Fibroblast of skin of abdomen (primary cell): ENCODE measurements at regions not wholly inside any gene's neighbourhood (a gene's known extent, or its start where the extent isn't known, plus 50 kb on each side); places are given as distances from the start of the nearest gene placed in this dataset.

Source experiments
- DNase-seq: peaks from one replicate; pipeline ENCODE4 v3.0.0-alpha.2; 2013

DNA sequence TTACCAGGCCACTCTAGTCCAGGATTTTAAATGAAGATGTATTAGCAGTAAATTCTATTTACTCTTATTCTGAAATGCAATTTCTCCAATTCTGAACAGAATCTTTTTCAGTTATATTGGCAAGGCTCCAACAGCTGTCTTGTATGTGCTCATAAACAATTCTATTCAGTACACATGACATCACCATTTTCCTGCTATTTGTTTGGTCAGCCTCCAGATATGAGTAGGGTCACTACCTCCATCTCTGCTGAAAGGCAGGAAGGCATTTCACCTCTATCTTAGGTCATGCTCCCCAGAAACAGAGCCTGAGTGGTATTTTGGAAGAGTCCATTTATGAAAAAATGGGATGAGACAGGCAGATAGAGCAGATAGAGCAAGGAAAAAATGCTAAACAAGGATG lies 151.1 kb upstream of the ADGRL3 start:
- no peak for DNase-seq

DNA sequence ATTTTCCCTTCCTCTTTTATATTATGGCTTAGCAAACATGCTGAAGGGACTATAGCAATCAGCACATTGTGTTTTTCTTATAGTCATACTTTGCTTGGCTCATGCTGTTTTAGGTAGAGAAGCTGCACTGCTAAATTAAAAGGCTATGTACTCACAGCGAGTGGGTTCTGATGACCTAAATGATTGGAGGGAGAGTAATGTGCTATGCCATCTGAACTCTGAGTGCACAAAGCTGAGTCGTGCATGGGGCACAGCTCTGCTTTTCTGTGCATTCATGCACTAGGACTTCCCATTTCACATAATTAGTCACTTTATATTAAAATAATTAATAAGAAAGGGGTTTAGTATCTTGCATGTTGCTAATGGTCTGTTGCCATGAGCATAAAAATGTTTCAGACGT lies 132.7 kb upstream of the ADGRL3 start:
- no peak for DNase-seq

DNA sequence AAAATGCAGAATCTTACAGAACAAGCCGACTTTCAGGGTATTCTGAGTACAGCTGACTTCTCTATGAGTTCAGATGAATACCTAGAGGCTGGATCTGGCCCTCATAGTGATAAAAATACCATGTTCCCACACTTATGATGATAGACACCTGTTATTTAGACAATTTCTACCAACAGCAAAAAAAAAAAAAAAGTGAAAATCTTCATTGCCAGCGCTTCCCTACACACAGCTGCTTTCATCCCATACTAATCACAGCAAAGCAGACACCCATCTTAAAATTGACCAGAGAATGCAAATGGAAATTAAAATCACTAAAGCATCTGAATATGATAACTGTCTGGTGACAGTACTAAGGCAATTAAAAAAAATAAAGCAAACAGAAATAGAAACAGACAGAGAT lies 132.1 kb upstream of the ADGRL3 start:
- DNase-seq, result no peak

DNA sequence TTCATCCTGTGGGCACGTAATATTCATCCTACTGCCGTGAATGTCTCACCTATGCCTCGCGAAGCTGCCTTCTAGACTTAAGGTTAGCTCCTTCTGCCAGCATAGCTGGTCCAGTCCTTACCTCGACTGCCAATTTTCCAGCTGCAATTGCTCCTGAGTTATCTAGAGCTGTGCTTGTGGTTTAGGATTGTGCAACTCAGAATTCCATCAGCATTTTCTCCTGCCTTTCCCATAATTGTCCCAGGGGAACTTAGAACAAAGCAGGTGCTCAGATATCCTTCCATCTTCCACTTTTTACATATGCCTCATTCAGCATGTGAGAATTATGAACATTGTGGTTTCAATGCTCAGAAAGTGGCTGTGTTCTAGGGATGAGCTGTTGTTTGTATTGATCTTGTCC lies 131.4 kb upstream of the ADGRL3 start:
- peak; percentile 48 for DNase-seq

DNA sequence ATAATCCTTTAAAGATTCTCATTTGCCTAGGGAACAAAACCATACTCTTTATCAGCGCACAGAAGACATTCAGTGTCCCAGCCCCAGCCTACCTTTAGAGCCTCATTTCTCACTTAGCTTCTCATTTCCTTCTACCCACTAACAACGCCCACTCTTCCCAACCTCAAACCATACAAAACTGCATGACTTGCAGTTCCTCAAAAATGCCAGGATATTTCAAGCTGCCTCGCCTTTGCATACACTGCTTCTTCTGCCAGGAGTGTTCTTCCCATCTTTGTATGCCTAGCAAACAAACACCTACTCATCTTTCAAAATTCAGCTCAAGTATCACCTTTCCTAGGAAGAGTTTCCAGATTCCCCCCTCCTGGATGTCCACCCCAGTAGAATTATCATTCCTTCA lies 129.9 kb upstream of the ADGRL3 start:
- no peak for DNase-seq

DNA sequence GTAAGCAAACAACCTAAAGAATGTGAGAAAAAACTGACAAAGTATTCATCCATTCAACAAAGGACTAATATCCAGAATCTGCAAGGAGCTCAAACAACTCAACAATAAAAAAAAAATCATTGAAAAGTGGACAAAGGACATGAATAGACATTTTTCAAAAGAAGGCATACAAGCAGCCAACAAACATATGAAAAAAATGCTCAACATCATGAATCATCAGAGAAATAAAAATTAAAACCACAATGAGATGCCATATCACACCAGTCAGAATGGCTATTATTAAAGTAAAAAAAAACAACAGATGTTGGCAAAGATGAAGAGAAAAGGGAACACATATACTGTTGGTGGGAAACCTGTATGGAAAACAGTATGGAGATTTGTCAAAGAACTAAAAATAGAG lies 120.7 kb upstream of the ADGRL3 start:
- no peak for DNase-seq

DNA sequence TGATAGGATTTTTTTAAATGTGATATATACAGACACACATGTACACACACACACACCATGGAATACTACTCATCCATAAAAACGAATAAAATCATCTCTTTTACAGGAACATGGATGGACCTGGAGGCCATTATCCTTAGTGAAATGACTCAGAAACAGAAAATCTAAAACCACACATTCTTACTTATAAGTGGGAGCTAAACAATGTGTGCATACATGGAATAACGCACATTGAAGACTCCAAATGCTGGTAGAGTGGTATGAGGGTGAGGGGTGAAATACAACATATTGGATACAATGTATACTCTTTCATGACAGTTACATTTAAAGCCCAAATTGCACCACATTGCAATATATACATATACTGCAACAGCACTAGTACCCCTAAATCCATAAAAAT lies 120.2 kb upstream of the ADGRL3 start:
- DNase-seq, result no peak

DNA sequence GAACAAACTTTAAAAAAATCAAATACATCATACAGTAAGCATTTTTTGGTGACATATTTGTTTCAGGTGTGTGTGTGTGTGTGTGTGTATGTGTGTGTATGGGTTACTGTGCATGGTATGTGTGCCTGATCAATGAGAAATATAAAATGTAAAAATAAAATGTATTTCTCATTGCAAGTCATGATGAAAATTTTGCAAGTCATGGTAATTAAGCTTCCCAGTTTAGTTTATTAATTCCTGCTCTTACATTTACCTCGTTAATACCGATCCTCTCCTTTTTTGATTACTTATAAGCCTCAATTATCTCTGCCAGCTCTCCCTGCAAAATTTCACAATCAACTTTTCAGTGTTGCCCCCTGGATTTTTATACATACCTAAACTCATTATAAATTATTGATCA lies 114.6 kb upstream of the ADGRL3 start:
- no peak for DNase-seq

DNA sequence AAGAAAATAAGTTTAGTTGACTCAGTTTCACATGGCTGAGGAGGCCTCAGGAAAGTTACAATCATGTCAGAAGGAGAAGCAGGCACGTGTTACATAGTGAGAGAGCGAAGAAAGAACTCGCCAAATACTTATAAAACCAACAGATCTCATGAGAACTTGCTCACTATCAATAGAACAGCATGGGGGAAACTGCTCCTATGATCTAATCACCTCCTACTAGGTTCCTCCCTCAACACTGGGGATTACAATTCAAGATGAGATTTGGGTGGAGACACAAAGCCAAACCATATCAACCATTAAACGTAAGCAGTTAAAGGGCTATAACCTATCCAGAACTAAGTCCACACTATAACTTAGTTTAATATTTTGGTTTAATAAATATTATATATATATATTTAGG lies 113.8 kb upstream of the ADGRL3 start:
- DNase-seq, result no peak

DNA sequence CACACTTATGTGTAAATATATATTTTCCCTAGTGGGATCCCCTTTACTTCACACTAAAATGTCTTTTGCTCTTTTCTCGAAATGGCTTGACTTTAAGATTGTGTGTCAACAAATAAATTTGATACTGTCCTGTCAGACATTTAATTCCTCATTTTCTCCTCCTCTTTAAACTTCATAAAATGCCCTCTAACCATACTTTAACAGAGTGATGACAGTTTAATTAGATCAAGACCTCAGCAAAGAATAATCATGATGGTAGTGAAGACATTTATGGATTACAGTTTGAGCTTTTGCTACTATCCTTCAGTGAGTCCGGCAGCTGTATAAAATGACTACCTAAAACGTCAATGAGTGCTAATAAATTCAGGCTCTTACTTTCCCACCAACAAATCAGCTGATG lies 113.1 kb upstream of the ADGRL3 start:
- no peak for DNase-seq

DNA sequence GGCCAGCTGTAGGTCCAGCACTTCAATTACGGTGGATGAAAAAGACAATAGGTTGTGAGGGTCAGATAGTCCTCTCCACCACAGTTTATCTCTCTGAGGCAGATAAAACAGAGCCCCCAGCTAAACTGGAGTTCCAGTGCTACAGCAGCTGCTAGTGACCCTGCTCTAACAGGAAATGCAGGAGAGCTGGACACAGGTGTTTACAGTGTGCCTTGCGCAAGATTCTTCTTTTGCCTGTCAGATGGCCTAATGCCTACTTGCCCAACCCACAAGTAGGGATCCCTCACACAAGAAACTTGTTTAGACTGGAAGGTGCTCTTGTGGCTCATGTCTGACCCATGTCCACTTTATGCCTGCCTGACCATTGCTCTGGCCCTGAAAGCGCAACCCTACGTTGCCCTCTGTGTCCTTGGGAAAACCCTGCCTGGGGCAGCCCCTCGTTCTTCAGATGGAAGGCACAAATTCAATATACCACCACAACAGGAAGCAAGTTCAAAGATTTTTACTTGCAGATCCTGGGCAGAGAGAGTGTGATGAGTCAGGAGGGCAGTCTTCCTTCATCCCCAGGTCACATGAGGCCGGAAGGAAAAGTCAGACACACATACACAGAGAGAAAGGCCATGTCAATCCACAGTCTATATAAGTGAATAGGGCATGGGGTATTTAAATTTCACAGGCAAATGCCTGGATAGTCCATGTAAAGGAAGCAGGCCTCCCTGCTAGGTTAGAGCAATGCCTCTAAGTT lies 105.1 kb upstream of the ADGRL3 start:
- no peak for DNase-seq

DNA sequence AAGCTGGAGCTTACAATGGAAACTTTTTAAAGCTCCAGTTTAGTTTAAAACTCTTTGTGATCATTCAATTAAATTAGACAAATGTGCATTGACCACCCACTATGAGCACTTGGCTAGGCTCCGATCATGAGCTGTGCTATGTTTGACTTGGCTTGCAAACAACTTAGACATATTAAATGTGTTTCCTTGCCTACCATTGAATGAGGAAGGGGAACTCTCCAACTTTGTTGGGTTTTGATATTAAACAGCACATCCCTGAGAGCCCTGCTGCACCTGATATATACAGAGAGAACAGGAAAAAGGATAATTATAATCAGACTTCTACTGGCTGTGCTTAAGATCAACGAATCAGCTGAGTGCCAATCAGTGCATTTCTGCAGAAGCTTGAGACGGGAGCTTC lies 71.4 kb upstream of the ADGRL3 start:
- DNase-seq, result no peak

DNA sequence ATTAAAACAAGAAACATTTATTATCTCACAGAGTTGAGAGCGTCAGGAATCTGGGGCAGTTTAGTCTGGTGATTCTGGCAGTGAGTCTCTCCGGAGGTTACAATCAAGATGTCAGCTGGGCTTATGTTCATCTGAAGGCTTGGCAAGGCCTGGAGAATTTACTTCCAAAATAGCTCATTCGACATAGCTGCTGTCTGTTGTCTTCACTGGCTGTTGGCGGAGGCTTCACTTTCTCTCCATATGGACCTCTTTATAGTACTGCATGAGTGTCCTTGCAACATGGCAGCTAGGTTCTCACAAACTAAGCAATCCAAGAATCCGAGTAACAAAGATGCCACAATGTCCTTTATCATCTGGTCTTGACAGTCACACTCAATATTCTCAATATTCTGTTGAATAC lies 70.2 kb upstream of the ADGRL3 start:
- DNase-seq, result no peak

DNA sequence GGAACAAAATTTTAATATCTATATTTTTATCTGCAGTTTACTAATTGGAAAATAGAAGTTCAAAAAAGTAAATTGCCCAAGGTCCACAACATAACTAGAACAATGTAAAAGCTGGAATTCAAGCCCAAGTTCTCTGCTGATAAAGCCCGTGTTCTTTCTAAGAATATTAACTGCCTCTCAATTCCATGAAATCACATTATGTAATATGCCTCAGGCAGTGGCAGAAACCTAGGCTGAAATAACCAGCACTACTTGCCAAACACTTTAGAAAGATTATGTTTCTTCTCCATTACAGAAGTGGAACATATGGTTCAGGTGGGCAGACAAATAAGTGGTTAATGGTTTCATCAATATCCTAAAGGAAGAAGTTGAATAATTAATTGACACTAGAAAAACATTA lies 56.7 kb upstream of the ADGRL3 start:
- no peak for DNase-seq

DNA sequence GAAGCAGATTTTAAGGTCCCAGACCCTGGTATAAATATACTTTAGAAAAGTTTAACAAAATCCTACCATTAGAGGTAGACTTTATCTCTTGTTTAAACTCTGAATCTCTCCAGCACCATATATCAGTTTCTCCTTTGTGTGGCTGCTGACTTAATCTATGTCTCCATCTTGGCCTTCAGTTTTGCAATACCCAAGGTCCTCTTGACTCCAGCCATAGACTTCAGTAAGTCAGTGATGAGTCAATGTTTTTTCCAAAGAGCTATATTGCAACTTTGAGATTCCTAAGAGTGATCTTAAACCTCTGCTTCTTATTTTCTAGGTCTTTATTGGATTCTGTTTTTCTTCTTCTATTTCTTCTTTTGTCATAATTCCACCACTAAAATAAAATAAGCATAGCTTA lies 50.8 kb upstream of the ADGRL3 start:
- peak; percentile 8 for DNase-seq
